ENCODE measurements at regions not wholly inside any gene's neighbourhood (a gene's known extent, or its start where the extent isn't known, plus 50 kb on each side); places are given as distances from the start of the nearest gene placed in this dataset.

GRCh38 chr3:51619983-51620382 is 51.1 kb upstream of the TEX264 start:
- H3K4me1 Mint-ChIP-seq, result peaks cover 30% of the 10 kb centered on the region in 2 donors
- no peaks in the 10 kb centered on the region for H3K36me3 ChIP-seq (ENCODE audit: control insufficient read depth, insufficient read depth, low read length)
- H3K4me3 ChIP-seq (ENCODE audit: low read length), result no peak overlapping the region
- no peak overlapping the region for H3K4me3 Mint-ChIP-seq
- no peaks in the 10 kb centered on the region for H3K27me3 Mint-ChIP-seq (ENCODE audit: low read depth in 2 of 2)
- 85% methylated on average over 3 of the region's 4 CpGs for WGBS (ENCODE audit: insufficient coverage)
- ATAC-seq, result no peak
- no peak for DNase-seq
- H3K9me3 Mint-ChIP-seq, result no peaks in the 10 kb centered on the region
- intact Hi-C loops (cut with micrococcal nuclease), result no loop called here
- no peak overlapping the region for H3K27ac ChIP-seq (ENCODE audit: low read length)
- no peaks in the 10 kb centered on the region for H3K9me3 ChIP-seq (ENCODE audit: control insufficient read depth, insufficient read depth, low read length)
- no peaks in the 10 kb centered on the region for H3K27me3 ChIP-seq (ENCODE audit: control insufficient read depth, insufficient read depth, low read length)
- no peaks in the 10 kb centered on the region for H3K4me1 ChIP-seq (ENCODE audit: control insufficient read depth, insufficient read depth, low read length)
- H3K36me3 Mint-ChIP-seq, result no peaks in the 10 kb centered on the region
- peak overlapping the region in 1 of 2 donors; percentile 43 for H3K27ac Mint-ChIP-seq
- TF ChIP-seq CTCF (IDR thresholded peaks at IDR 0.05), result no peak

DNA sequence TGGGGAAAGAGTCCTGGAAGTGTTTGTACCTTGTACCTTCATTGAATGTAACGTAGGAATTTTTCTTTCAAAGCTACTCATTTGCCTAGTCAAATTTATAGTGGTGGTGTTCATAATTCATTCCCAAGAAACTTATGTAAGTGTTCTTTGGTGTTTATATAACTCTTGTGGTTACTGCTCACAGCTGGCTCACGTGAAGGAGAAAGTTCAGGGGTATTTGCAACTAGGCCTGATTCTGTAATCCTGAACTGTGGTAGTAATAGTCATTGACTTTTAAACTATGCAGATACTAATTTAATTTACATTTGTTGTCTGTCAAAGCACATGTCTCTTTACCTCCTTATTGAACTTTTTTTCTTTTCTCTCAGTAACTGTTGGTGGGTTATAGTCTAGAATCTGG is 50.5 kb upstream of the TEX264 start:
- H3K4me1 Mint-ChIP-seq, result peaks cover 30% of the 10 kb centered on the region in 2 donors
- no peak overlapping the region for H3K4me3 Mint-ChIP-seq
- no peak for DNase-seq
- H3K4me3 ChIP-seq (ENCODE audit: low read length), result no peak overlapping the region
- no peaks in the 10 kb centered on the region for H3K9me3 Mint-ChIP-seq
- intact Hi-C loops (cut with micrococcal nuclease), result no loop called here
- no peaks in the 10 kb centered on the region for H3K36me3 Mint-ChIP-seq
- ATAC-seq, result no peak
- H3K4me1 ChIP-seq (ENCODE audit: control insufficient read depth, insufficient read depth, low read length), result no peaks in the 10 kb centered on the region
- no peak overlapping the region for H3K27ac Mint-ChIP-seq
- H3K36me3 ChIP-seq (ENCODE audit: control insufficient read depth, insufficient read depth, low read length), result no peaks in the 10 kb centered on the region
- H3K27me3 ChIP-seq (ENCODE audit: control insufficient read depth, insufficient read depth, low read length), result no peaks in the 10 kb centered on the region
- H3K27me3 Mint-ChIP-seq (ENCODE audit: low read depth in 2 of 2), result no peaks in the 10 kb centered on the region
- 77% methylated on average over 2 of the region's 2 CpGs for WGBS (ENCODE audit: insufficient coverage)
- no peaks in the 10 kb centered on the region for H3K9me3 ChIP-seq (ENCODE audit: control insufficient read depth, insufficient read depth, low read length)
- TF ChIP-seq CTCF (IDR thresholded peaks at IDR 0.05), result no peak
- H3K27ac ChIP-seq (ENCODE audit: low read length), result no peak overlapping the region

DNA sequence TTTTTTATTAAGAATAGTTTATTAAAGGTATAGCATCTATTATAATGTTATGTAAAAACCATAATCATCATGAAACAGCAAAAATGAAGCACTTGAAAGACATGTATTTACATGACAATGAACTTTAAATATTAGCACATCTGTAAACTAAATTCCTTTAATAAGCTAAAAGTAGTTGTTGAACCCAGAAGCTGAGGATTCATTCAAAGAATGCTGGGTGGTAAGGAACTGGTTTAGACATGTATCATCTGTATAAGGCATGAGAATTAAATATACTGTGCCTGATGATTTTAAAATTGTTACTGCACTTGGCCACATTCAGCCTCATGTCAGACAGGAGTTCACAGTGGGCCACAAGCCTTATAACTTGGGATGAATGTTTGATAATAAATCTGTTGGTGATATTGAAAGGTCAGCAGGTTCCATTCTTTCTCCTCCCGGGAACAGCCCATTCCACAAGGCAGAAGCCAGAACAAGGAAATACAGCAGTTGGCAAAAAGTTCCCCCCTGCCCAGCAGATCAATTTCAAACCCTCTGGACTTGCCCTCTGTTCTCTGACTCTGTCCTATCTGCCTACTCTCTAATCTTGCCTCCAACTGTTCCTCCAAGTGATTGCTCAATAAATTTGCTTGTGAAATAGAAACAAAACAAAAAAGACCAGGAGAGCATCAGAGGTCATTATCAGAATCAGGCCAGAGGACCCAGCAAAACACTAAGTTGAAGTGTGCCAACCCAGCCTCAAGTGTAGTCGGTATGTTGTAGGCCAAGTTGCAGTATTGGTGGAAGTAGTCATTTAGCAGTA is 49.8 kb upstream of the TEX264 start:
- H3K36me3 ChIP-seq (ENCODE audit: control insufficient read depth, insufficient read depth, low read length), result no peaks in the 10 kb centered on the region
- intact Hi-C loops (cut with micrococcal nuclease), result no loop called here
- no peaks in the 10 kb centered on the region for H3K27me3 ChIP-seq (ENCODE audit: control insufficient read depth, insufficient read depth, low read length)
- WGBS (ENCODE audit: insufficient coverage), result 87% methylated on average over 2 of the region's 2 CpGs
- ATAC-seq (no peak), DNase-seq (no peak)
- no peaks in the 10 kb centered on the region for H3K9me3 Mint-ChIP-seq
- no peaks in the 10 kb centered on the region for H3K9me3 ChIP-seq (ENCODE audit: control insufficient read depth, insufficient read depth, low read length)
- no peak overlapping the region for H3K4me3 ChIP-seq (ENCODE audit: low read length)
- H3K36me3 Mint-ChIP-seq, result no peaks in the 10 kb centered on the region
- H3K4me3 Mint-ChIP-seq, result no peak overlapping the region
- H3K4me1 Mint-ChIP-seq, result peaks cover 30% of the 10 kb centered on the region in 2 donors
- TF ChIP-seq CTCF (IDR thresholded peaks at IDR 0.05), result no peak
- no peaks in the 10 kb centered on the region for H3K4me1 ChIP-seq (ENCODE audit: control insufficient read depth, insufficient read depth, low read length)
- peak overlapping the region in 1 of 2 donors; percentile 27 for H3K27ac Mint-ChIP-seq
- no peaks in the 10 kb centered on the region for H3K27me3 Mint-ChIP-seq (ENCODE audit: low read depth in 2 of 2)
- H3K27ac ChIP-seq (ENCODE audit: low read length), result no peak overlapping the region
